ENCODE measurements at regions not wholly inside any gene's neighbourhood (a gene's known extent, or its start where the extent isn't known, plus 50 kb on each side); places are given as distances from the start of the nearest gene placed in this dataset.

DNA sequence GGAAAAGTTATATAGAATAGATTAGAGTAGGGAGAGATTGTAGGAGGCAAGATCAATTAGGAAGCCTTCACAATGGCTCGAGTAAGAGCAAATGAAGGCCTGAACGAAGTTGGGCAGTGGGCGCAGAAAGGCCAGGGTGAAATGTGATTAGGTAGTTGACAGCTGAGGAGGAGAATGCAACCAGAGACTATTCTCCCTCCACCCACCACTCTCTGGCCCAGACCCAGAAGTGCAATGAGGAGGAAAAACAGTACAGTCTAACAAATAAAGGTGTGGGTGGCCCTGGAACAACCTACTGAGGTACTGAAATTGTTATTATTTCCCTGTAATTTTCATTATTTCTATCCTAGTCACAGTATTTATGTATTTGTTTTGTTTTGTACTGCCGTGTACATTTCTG is 176.7 kb downstream of the SLC39A8 start:
- no peaks in the 10 kb centered on the region for H3K36me3 Mint-ChIP-seq
- H3K27ac Mint-ChIP-seq = no peak overlapping the region
- POLR2A ChIA-PET = no interaction called here
- H3K9me3 Mint-ChIP-seq = no peaks in the 10 kb centered on the region
- no peak for DNase-seq
- H3K27me3 Mint-ChIP-seq = peaks cover 0 to 6% of the 10 kb centered on the region in 2 donors
- Histone ChIP-seq H3K4me3 (ENCODE audit: low read length) (no peak overlapping the region), H3K27ac (ENCODE audit: low read depth, low read length) (no peak overlapping the region), H3K36me3 (ENCODE audit: insufficient read depth, low read length) (no peaks in the 10 kb centered on the region), H3K27me3 (ENCODE audit: insufficient read depth, low read length, poor library complexity, severe bottlenecking) (no peaks in the 10 kb centered on the region), H3K4me1 (ENCODE audit: insufficient read depth, low read length) (no peaks in the 10 kb centered on the region), H3K9me3 (ENCODE audit: low read length) (no peaks in the 10 kb centered on the region)
- H3K4me3 Mint-ChIP-seq = no peak overlapping the region
- CTCF ChIA-PET = no interaction called here
- no peaks in the 10 kb centered on the region for H3K4me1 Mint-ChIP-seq

DNA sequence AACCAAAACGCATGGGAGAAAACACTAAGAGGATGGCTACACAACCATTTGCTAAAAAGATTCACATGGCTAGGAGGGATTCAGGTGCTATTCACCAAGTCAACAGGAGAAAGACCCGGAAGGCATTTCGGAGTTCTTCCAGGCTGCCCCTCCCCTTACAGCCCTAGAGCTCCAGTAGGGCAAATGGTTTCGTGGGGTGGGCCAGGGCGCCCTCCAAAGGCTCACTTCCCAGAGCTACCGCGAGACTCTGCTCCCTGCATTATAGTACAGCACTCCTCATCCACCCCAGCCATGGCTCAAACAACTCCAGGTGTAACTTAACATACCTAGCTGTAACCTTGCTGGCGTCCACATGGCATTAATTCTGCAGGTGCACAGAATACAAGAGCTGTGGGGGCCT is 179.7 kb downstream of the SLC39A8 start:
- H3K27ac ChIP-seq (ENCODE audit: low read depth, low read length) = no peak overlapping the region
- Mint-ChIP-seq H3K27ac (no peak overlapping the region), H3K9me3 (no peaks in the 10 kb centered on the region), H3K4me1 (no peaks in the 10 kb centered on the region), H3K27me3 (no peaks in the 10 kb centered on the region), H3K36me3 (no peaks in the 10 kb centered on the region), H3K4me3 (no peak overlapping the region)
- no peaks in the 10 kb centered on the region for H3K27me3 ChIP-seq (ENCODE audit: insufficient read depth, low read length, poor library complexity, severe bottlenecking)
- H3K4me1 ChIP-seq (ENCODE audit: insufficient read depth, low read length) = no peaks in the 10 kb centered on the region
- DNase-seq = no peak
- no peak overlapping the region for H3K4me3 ChIP-seq (ENCODE audit: low read length)
- no peaks in the 10 kb centered on the region for H3K36me3 ChIP-seq (ENCODE audit: insufficient read depth, low read length)
- ChIA-PET CTCF (no interaction called here), POLR2A (no interaction called here)
- H3K9me3 ChIP-seq (ENCODE audit: low read length) = no peaks in the 10 kb centered on the region

DNA sequence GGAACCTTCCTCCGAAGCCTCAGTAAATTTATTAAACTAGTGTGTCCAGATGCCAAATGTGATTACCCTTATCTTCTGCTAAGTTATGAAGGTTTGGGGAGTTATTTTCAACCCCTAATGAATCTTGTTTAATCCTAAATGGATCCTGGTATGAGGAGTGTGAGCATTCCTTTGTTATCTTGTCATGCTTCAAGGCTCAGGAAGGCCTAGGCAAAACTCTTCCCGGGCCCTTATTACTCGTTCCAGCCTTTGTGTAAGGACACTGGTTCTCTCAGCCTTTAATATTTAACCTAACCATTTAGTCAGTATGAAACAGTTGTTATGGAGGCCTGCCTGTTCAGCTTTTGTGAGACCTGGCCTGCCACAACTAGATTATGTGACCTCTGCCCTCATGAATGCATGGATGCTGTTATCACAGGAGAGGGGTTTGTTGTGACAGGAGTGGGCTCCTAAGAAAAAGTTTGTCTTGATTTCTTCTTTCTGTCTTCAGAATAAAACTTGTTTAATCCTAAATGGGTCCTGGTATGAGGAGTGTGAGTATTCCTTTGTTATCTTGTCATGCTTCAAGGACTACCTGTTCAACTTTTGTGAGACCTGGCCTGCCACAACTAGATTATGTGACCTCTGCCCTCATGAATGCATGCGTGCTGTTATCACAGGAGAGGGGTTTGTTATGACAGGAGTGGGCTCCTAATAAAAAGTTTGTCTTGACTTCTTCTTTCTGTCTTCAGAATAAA is 181.7 kb downstream of the SLC39A8 start:
- CTCF ChIA-PET = no interaction called here
- DNase-seq = no peak
- no peaks in the 10 kb centered on the region for H3K27me3 Mint-ChIP-seq
- H3K27ac ChIP-seq (ENCODE audit: low read depth, low read length) = no peak overlapping the region
- POLR2A ChIA-PET = no interaction called here
- H3K9me3 ChIP-seq (ENCODE audit: low read length) = no peaks in the 10 kb centered on the region
- H3K36me3 ChIP-seq (ENCODE audit: insufficient read depth, low read length) = no peaks in the 10 kb centered on the region
- H3K4me1 Mint-ChIP-seq = no peaks in the 10 kb centered on the region
- H3K4me3 Mint-ChIP-seq = no peak overlapping the region
- no peaks in the 10 kb centered on the region for H3K36me3 Mint-ChIP-seq
- H3K4me3 ChIP-seq (ENCODE audit: low read length) = no peak overlapping the region
- H3K27ac Mint-ChIP-seq = peak overlapping the region in 1 of 8 donors; percentile 83
- H3K27me3 ChIP-seq (ENCODE audit: insufficient read depth, low read length, poor library complexity, severe bottlenecking) = no peaks in the 10 kb centered on the region
- H3K4me1 ChIP-seq (ENCODE audit: insufficient read depth, low read length) = no peaks in the 10 kb centered on the region
- no peaks in the 10 kb centered on the region for H3K9me3 Mint-ChIP-seq

DNA sequence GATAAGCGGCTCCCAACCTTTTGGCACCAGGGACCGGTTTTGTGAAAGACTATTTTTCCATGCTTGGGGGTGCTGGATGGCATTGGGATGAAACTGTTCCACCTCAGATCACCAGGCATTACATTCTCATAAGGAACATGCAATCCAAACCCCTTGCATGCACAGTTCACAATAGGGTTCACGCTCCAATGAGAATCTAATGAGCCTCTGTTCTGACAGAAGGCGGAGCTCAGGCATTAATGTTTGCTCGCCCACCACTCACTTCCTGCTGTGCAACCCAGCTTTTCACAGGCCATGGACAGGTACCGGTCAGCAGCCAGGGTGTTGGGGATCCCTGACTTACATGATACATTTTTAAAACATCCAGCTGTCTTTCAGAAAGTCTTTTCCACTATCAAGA is 187.3 kb downstream of the SLC39A8 start:
- no peak overlapping the region for H3K4me3 Mint-ChIP-seq
- ChIA-PET CTCF (no interaction called here), POLR2A (no interaction called here)
- peaks cover 0 to 1% of the 10 kb centered on the region in 2 donors for H3K27me3 Mint-ChIP-seq
- H3K27me3 ChIP-seq (ENCODE audit: insufficient read depth, low read length, poor library complexity, severe bottlenecking) = no peaks in the 10 kb centered on the region
- H3K36me3 ChIP-seq (ENCODE audit: insufficient read depth, low read length) = no peaks in the 10 kb centered on the region
- no peaks in the 10 kb centered on the region for H3K9me3 ChIP-seq (ENCODE audit: low read length)
- H3K27ac Mint-ChIP-seq = no peak overlapping the region
- H3K4me1 ChIP-seq (ENCODE audit: insufficient read depth, low read length) = no peaks in the 10 kb centered on the region
- H3K9me3 Mint-ChIP-seq = no peaks in the 10 kb centered on the region
- no peak overlapping the region for H3K27ac ChIP-seq (ENCODE audit: low read depth, low read length)
- no peaks in the 10 kb centered on the region for H3K4me1 Mint-ChIP-seq
- DNase-seq = no peak
- no peak overlapping the region for H3K4me3 ChIP-seq (ENCODE audit: low read length)
- no peaks in the 10 kb centered on the region for H3K36me3 Mint-ChIP-seq

DNA sequence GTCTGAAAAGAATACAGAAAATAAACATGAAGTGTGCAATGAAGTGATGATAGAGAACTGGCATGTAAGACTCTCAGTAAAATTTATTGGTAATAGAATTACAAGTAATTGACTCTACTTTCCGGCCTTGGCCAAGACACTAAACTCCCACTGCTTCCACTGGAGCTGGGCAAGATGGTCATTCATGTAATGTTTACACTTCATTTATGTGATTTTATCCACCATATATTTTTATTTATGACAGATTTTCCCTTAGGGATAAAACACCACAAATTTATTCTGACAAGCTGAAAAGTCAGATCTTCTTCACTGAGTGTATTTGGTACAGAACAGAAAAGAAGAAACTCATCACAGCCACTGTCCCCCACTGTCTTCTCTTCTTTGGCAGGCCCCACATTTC is 191.9 kb downstream of the SLC39A8 start:
- no peaks in the 10 kb centered on the region for H3K27me3 ChIP-seq (ENCODE audit: insufficient read depth, low read length, poor library complexity, severe bottlenecking)
- no peak overlapping the region for H3K27ac ChIP-seq (ENCODE audit: low read depth, low read length)
- no peaks in the 10 kb centered on the region for H3K9me3 ChIP-seq (ENCODE audit: low read length)
- Mint-ChIP-seq H3K9me3 (no peaks in the 10 kb centered on the region), H3K4me3 (no peak overlapping the region), H3K36me3 (no peaks in the 10 kb centered on the region), H3K4me1 (no peaks in the 10 kb centered on the region), H3K27me3 (peaks cover 1 to 22% of the 10 kb centered on the region in 2 donors), H3K27ac (no peak overlapping the region)
- no peak overlapping the region for H3K4me3 ChIP-seq (ENCODE audit: low read length)
- DNase-seq = no peak
- POLR2A ChIA-PET = no interaction called here
- no peaks in the 10 kb centered on the region for H3K36me3 ChIP-seq (ENCODE audit: insufficient read depth, low read length)
- CTCF ChIA-PET = no interaction called here
- no peaks in the 10 kb centered on the region for H3K4me1 ChIP-seq (ENCODE audit: insufficient read depth, low read length)

DNA sequence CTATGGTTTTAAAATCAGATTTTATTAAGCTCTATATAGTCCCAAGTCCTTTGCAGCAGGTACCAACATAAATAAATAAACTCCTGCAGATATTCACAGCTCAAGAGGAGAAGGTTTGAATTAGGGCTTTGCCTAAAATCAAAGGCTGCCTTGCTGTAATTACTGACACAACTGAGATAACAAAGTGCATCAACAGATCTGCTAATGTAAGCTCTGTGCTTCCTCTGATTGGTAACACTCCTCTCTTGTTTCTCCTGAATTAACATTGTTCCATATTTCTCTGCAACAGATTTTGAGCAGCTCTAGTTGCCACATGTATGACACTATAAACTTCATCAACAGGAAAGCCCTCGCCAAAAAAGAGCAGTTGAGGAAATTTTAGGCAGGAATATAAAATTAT is 193.6 kb downstream of the SLC39A8 start:
- Histone ChIP-seq H3K4me1 (ENCODE audit: insufficient read depth, low read length) (no peaks in the 10 kb centered on the region), H3K27me3 (ENCODE audit: insufficient read depth, low read length, poor library complexity, severe bottlenecking) (no peaks in the 10 kb centered on the region), H3K9me3 (ENCODE audit: low read length) (no peaks in the 10 kb centered on the region), H3K4me3 (ENCODE audit: low read length) (no peak overlapping the region), H3K27ac (ENCODE audit: low read depth, low read length) (no peak overlapping the region), H3K36me3 (ENCODE audit: insufficient read depth, low read length) (no peaks in the 10 kb centered on the region)
- peaks cover 1 to 22% of the 10 kb centered on the region in 2 donors for H3K27me3 Mint-ChIP-seq
- POLR2A ChIA-PET = no interaction called here
- no peaks in the 10 kb centered on the region for H3K9me3 Mint-ChIP-seq
- no peak for DNase-seq
- H3K4me1 Mint-ChIP-seq = no peaks in the 10 kb centered on the region
- no peak overlapping the region for H3K4me3 Mint-ChIP-seq
- no peaks in the 10 kb centered on the region for H3K36me3 Mint-ChIP-seq
- no peak overlapping the region for H3K27ac Mint-ChIP-seq
- CTCF ChIA-PET = no interaction called here

DNA sequence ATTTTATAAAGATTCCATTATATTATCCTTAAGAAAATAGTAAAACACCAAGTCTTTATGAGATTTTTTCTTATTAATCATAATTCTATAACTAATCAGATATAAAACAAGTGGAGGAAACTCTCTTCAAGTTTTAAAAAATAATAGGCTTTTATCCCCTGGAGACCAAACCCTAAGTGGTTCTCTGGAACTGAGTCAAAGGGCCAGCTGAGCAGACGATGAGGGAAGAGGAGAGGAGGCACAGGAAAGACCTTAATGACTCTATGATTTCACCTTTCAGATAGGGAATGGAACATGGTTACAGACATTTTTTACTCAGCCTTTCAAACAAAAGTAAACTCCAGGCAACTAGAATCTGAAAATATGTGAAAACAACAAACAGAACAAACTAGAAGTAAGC is 201.8 kb downstream of the SLC39A8 start:
- no peak overlapping the region for H3K4me3 ChIP-seq (ENCODE audit: low read length)
- no peaks in the 10 kb centered on the region for H3K9me3 Mint-ChIP-seq
- no peak overlapping the region for H3K4me3 Mint-ChIP-seq
- CTCF ChIA-PET = no interaction called here
- POLR2A ChIA-PET = no interaction called here
- no peak for DNase-seq
- peaks cover 5 to 7% of the 10 kb centered on the region in 2 donors for H3K27me3 Mint-ChIP-seq
- H3K27me3 ChIP-seq (ENCODE audit: insufficient read depth, low read length, poor library complexity, severe bottlenecking) = no peaks in the 10 kb centered on the region
- H3K4me1 ChIP-seq (ENCODE audit: insufficient read depth, low read length) = no peaks in the 10 kb centered on the region
- H3K36me3 ChIP-seq (ENCODE audit: insufficient read depth, low read length) = no peaks in the 10 kb centered on the region
- no peaks in the 10 kb centered on the region for H3K36me3 Mint-ChIP-seq
- H3K27ac Mint-ChIP-seq = no peak overlapping the region
- H3K27ac ChIP-seq (ENCODE audit: low read depth, low read length) = no peak overlapping the region
- H3K9me3 ChIP-seq (ENCODE audit: low read length) = no peaks in the 10 kb centered on the region
- no peaks in the 10 kb centered on the region for H3K4me1 Mint-ChIP-seq

DNA sequence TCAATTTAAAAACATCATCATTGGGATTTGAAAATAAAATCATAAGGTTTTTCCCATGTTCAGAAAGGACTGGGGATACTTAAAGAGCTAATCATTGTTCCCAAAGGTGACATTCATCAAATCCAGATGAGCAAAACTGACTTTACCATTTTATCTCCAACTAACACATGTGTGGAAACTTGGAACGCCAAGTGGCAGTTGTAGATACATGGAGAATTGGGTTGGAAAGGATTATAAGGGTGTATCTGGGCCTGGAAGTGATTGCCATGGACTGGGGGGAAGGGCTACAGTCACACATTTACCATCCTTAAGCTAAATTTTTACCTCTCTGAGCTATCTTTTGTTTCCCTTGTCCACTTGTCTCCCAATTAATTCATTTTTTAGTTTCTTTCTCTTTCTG is 203.4 kb downstream of the SLC39A8 start:
- no peak overlapping the region for H3K27ac Mint-ChIP-seq
- CTCF ChIA-PET = no interaction called here
- H3K9me3 Mint-ChIP-seq = no peaks in the 10 kb centered on the region
- Histone ChIP-seq H3K36me3 (ENCODE audit: insufficient read depth, low read length) (no peaks in the 10 kb centered on the region), H3K4me3 (ENCODE audit: low read length) (no peak overlapping the region), H3K27ac (ENCODE audit: low read depth, low read length) (no peak overlapping the region), H3K27me3 (ENCODE audit: insufficient read depth, low read length, poor library complexity, severe bottlenecking) (no peaks in the 10 kb centered on the region), H3K4me1 (ENCODE audit: insufficient read depth, low read length) (no peaks in the 10 kb centered on the region), H3K9me3 (ENCODE audit: low read length) (no peaks in the 10 kb centered on the region)
- H3K4me1 Mint-ChIP-seq = no peaks in the 10 kb centered on the region
- H3K27me3 Mint-ChIP-seq = peaks cover 5 to 7% of the 10 kb centered on the region in 2 donors
- POLR2A ChIA-PET = no interaction called here
- H3K4me3 Mint-ChIP-seq = no peak overlapping the region
- no peak for DNase-seq
- no peaks in the 10 kb centered on the region for H3K36me3 Mint-ChIP-seq

DNA sequence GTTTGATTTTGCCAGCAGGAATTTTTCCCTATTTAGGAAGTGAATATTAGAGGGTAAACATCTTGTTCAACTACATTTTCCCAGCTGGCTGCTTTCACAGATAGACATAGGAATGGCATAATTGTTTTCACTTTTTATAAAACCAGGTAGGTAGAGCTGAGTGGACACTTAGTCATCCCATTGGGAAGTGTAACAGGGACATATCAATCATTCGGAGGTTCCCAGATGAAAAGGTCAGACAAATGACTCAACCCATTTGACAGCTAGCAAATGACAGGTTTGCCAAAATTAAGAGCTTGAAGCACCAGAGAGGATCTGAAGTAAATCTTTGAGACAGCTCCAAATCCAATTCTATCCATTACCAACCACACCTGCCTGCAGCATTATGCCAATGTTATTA is 205.3 kb downstream of the SLC39A8 start:
- Histone ChIP-seq H3K9me3 (ENCODE audit: low read length) (no peaks in the 10 kb centered on the region), H3K27ac (ENCODE audit: low read depth, low read length) (no peak overlapping the region), H3K4me1 (ENCODE audit: insufficient read depth, low read length) (no peaks in the 10 kb centered on the region), H3K4me3 (ENCODE audit: low read length) (no peak overlapping the region), H3K27me3 (ENCODE audit: insufficient read depth, low read length, poor library complexity, severe bottlenecking) (no peaks in the 10 kb centered on the region), H3K36me3 (ENCODE audit: insufficient read depth, low read length) (no peaks in the 10 kb centered on the region)
- H3K36me3 Mint-ChIP-seq = no peaks in the 10 kb centered on the region
- POLR2A ChIA-PET = no interaction called here
- H3K27me3 Mint-ChIP-seq = peaks cover 3 to 5% of the 10 kb centered on the region in 2 donors
- no peak overlapping the region for H3K4me3 Mint-ChIP-seq
- DNase-seq = no peak
- CTCF ChIA-PET = no interaction called here
- no peaks in the 10 kb centered on the region for H3K4me1 Mint-ChIP-seq
- H3K9me3 Mint-ChIP-seq = no peaks in the 10 kb centered on the region
- no peak overlapping the region for H3K27ac Mint-ChIP-seq
